DMS53 treated with DMSO at 0.1 percent for 48 hours (cell line): ENCODE measurements at regions not wholly inside any gene's neighbourhood (a gene's known extent, or its start where the extent isn't known, plus 50 kb on each side); places are given as distances from the start of the nearest gene placed in this dataset.

Source experiments
- DNase-seq: peaks from one replicate; lab custom pipeline; 2025; ENCODE audit not compliant: unreplicated experiment; lab: John Stamatoyannopoulos, UW

GRCh38 chr3:127033171-127033570, 50.3 kb downstream of the PLXNA1 start:
- no peak for DNase-seq

GRCh38 chr3:127033786-127034185, 50.9 kb downstream of the PLXNA1 start:
- no peak for DNase-seq

- DNase-seq: no peak
These were observed 51.5 kb downstream of the PLXNA1 start for GRCh38 chr3:127034195-127034989.

- DNase-seq: no peak
These were observed 52.2 kb downstream of the PLXNA1 start for GRCh38 chr3:127034990-127035652.

- DNase-seq: no peak
These were observed 52.8 kb downstream of the PLXNA1 start for GRCh38 chr3:127035677-127036076.

GRCh38 chr3:127036209-127037020, 53.5 kb downstream of the PLXNA1 start:
- no peak for DNase-seq

- DNase-seq: no peak
These were observed 54.1 kb downstream of the PLXNA1 start for GRCh38 chr3:127037021-127037400.

- no peak for DNase-seq
These were observed 54.5 kb downstream of the PLXNA1 start for GRCh38 chr3:127037418-127037841.

- DNase-seq: no peak
These were observed 55.1 kb downstream of the PLXNA1 start for GRCh38 chr3:127037971-127038446.

- DNase-seq: no peak
These were observed 55.6 kb downstream of the PLXNA1 start for GRCh38 chr3:127038466-127038865.

GRCh38 chr3:127038923-127039581, 56.1 kb downstream of the PLXNA1 start:
- no peak for DNase-seq

GRCh38 chr3:127039719-127040118, 56.8 kb downstream of the PLXNA1 start:
- DNase-seq: no peak

- DNase-seq: no peak
These were observed 57.3 kb downstream of the PLXNA1 start for GRCh38 chr3:127040216-127040615.

GRCh38 chr3:127041264-127041820, 58.4 kb downstream of the PLXNA1 start:
- no peak for DNase-seq

GRCh38 chr3:127041933-127042332, 59.0 kb downstream of the PLXNA1 start:
- DNase-seq: no peak

GRCh38 chr3:127042634-127043033, 59.7 kb downstream of the PLXNA1 start:
- DNase-seq: no peak

GRCh38 chr3:127043041-127043641, 60.2 kb downstream of the PLXNA1 start:
- DNase-seq: no peak

GRCh38 chr3:127043731-127044510, 61.0 kb downstream of the PLXNA1 start:
- no peak for DNase-seq

GRCh38 chr3:127044996-127045395, 62.1 kb downstream of the PLXNA1 start:
- DNase-seq: peak; percentile 18
